Thymus (tissue), 11 donors: ENCODE measurements at regions not wholly inside any gene's neighbourhood (a gene's known extent, or its start where the extent isn't known, plus 50 kb on each side); places are given as distances from the start of the nearest gene placed in this dataset.
"Not testable (repeated sequence)": the region's sequence is repeated elsewhere in the genome, so short reads cannot be mapped to it uniquely, and the experiment has no call there.

Source experiments
- DNase-seq, 9 donors: peaks; one replicate each; pipeline ENCODE4 v3.0.0-alpha.2; 2013; ENCODE audit warnings: low spot score in 9 of 9, low read depth in 6 of 9, missing footprints in 1 of 9
- H3K27ac ChIP-seq, 2 donors: one replicate each; pipeline ENCODE4 v1.5.1; 2013; ENCODE audit warnings: control low read depth in 1 of 2, low read depth in 1 of 2, low read length in 1 of 2, mild to moderate bottlenecking in 1 of 2, moderate library complexity in 1 of 2
- H3K27me3 ChIP-seq, 2 donors: one replicate each; pipeline ENCODE4 v1.5.1; 2013; ENCODE audit warnings: low read length in 1 of 2; ENCODE audit not compliant: control insufficient read depth in 2 of 2, insufficient read depth in 1 of 2
- H3K36me3 ChIP-seq, 2 donors: one replicate each; pipeline ENCODE4 v1.5.1; 2013; ENCODE audit warnings: low read length in 1 of 2, mild to moderate bottlenecking in 1 of 2, moderate library complexity in 1 of 2; ENCODE audit not compliant: control insufficient read depth in 2 of 2, insufficient read depth in 2 of 2
- H3K4me1 ChIP-seq, 2 donors: one replicate each; pipeline ENCODE4 v1.5.1; 2013; ENCODE audit warnings: low read length in 2 of 2; ENCODE audit not compliant: control insufficient read depth in 2 of 2, insufficient read depth in 2 of 2
- H3K4me3 ChIP-seq, 2 donors: one replicate each; pipeline ENCODE4 v1.5.1; 2013; ENCODE audit warnings: low read length in 2 of 2, control low read depth in 1 of 2, mild to moderate bottlenecking in 1 of 2
- H3K9me3 ChIP-seq, 2 donors: one replicate each; pipeline ENCODE4 v1.5.1; 2013; ENCODE audit warnings: low read length in 1 of 2, mild to moderate bottlenecking in 1 of 2; ENCODE audit not compliant: control insufficient read depth in 2 of 2, insufficient read depth in 1 of 2
- WGBS: extraction: QIAGEN DNeasy Blood & Tissue Kit; methylation state at CpG from one replicate; pipeline ENCODE4 v1.1.7; 2013; 5-methylcytosine and 5-hydroxymethylcytosine counted together
- donor health status: healthy.

DNA sequence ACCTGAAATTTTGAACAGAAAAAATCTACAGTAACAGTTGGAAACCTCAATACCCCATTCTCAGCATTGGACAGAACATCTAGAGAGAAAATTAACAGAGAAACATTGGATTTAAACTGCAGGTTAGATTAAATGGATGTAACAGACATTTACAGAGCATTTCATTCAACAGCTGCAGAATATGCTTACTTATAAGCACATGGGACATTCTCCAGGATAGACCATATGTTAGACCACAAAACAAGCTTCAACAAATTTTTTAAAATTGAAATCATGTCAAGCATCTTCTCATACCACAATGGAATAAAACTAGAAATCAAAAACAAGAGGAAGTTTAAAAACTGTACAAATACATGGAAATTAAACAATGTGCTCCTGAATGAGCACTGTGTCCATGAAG lies 316.3 kb downstream of the FAM170A start:
- no peaks in the 10 kb centered on the region for H3K36me3 ChIP-seq
- DNase-seq: no peak
- no peak overlapping the region for H3K27ac ChIP-seq
- no peaks in the 10 kb centered on the region for H3K27me3 ChIP-seq
- no peaks in the 10 kb centered on the region for H3K4me1 ChIP-seq
- H3K9me3 ChIP-seq: no peaks in the 10 kb centered on the region
- H3K4me3 ChIP-seq: no peak overlapping the region

DNA sequence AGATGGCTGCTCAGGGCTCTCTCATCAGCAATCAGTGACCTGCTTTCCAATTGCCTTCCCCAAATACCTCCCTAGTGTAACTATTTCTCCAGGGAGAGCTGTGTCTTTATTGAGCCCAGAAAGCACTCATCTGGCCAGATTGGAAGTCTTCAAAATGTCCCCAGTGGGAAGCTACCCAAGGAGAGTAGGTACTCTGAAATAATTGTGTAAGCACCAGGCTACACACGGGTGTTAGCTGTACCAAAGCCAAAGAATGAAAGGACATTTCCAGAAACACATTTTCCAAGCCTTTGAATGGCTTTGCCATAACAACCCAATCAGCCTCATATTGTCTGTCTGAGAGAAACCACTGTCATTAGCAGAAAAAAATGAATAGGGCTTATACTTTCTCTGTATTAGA lies 318.8 kb downstream of the FAM170A start:
- Histone ChIP-seq H3K9me3 (no peaks in the 10 kb centered on the region), H3K36me3 (no peaks in the 10 kb centered on the region), H3K4me3 (no peak overlapping the region), H3K4me1 (no peaks in the 10 kb centered on the region), H3K27me3 (no peaks in the 10 kb centered on the region), H3K27ac (no peak overlapping the region)
- DNase-seq: no peak
- 82% methylated on average over 1 of the region's 1 CpG for WGBS

DNA sequence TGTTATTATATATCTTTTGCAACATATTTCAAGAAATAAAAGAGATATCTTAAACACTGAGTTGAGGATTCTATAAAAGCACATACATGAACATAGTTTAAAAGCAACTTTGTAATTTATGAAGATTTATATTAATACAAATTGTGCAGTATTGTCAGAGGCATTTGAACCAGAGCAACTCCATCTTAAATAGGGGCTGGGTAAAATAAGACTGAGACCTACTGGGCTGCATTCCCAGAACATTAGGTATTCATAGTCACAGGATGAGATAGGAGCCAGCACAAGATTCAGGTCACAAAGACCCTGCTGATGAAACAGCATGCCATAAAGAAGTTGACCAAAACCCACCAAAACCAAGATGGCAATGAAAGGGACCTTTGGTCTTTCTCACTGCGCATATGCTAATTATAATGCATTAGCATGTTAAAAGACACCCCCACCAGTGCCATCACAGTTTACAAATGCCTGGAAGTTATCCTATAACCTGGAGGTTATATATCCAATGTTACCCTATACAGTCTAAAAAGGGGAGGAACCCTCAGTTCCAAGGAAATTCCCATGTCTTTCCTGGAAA lies 320.2 kb downstream of the FAM170A start:
- H3K4me3 ChIP-seq: no peak overlapping the region
- no peaks in the 10 kb centered on the region for H3K9me3 ChIP-seq
- H3K36me3 ChIP-seq: no peaks in the 10 kb centered on the region
- DNase-seq: no peak
- 94% methylated on average over 1 of the region's 1 CpG for WGBS
- H3K4me1 ChIP-seq: no peaks in the 10 kb centered on the region
- no peaks in the 10 kb centered on the region for H3K27me3 ChIP-seq
- no peak overlapping the region for H3K27ac ChIP-seq

DNA sequence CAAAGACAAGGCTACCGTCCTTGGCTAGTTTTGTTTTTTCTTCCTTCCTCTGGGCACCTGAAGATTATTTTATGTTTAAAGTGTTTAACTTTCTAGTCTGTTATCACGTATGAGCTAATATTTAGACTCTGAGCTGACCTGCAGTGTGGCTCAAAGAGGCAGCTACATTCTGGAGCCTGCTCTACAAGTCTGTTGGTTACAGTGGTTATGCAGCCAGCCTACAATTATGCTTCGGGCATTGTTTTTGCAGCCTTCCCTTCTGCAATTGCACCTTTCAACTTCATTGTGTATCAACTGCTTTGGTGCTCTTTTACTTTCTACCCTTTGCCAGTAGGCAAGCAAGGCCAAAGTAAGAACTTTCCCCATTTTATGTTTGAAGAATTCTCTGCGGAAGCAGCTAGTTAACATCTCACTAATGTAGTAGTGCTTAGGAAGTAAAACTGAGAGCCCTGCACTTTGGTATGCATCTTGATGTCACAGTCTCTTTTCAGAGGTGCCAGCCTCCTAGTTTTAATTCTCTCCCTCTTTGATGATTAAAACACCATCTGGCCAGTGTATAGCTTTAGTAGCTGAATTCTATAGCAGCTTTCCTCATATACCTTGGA lies 322.1 kb downstream of the FAM170A start:
- no peaks in the 10 kb centered on the region for H3K9me3 ChIP-seq
- WGBS: 81% methylated on average over 4 of the region's 4 CpGs
- no peak for DNase-seq
- no peaks in the 10 kb centered on the region for H3K4me1 ChIP-seq
- H3K36me3 ChIP-seq: no peaks in the 10 kb centered on the region
- no peak overlapping the region for H3K4me3 ChIP-seq
- H3K27me3 ChIP-seq: no peaks in the 10 kb centered on the region
- H3K27ac ChIP-seq: no peak overlapping the region

DNA sequence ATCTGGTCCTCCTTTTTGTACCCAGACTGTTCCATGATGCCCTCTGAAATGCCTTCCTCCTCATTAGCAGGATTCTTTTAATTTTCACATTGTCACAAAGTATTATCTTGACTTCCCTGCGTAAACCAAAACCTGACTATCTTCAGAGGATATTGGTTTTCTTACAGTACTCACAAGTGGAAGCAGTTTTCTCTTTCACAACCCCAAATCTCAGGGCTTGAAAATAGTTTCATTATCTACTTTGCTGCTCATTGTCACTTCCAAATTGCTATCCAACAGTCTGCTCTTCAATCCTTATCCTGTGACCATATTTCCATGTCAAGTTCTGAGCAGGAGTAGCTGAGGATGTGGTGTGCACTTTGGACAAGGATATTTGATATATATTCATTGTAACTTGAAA lies 324.1 kb downstream of the FAM170A start:
- Histone ChIP-seq H3K4me1 (no peaks in the 10 kb centered on the region), H3K27ac (no peak overlapping the region), H3K27me3 (no peaks in the 10 kb centered on the region), H3K36me3 (no peaks in the 10 kb centered on the region), H3K9me3 (no peaks in the 10 kb centered on the region), H3K4me3 (no peak overlapping the region)
- 0% methylated on average over 1 of the region's 1 CpG for WGBS
- no peak for DNase-seq

DNA sequence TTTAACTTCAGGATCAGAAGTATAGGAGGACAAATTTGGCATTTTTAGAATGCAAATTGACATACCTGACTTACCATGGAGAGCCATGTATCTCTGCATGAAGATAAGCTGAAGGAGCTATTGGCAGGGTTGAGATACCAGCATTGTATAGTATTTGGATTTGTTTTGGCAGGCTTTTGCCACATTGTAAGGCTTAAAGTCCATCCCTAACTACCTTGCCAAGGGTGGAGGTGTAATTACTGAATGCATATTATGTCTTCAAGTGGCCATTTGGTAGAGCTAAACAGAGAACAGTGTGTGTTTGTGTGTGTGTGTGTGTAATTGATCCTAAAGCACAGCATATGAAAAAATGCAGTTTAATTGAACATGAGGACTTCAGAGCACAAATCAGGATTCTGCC lies 324.7 kb downstream of the FAM170A start:
- Histone ChIP-seq H3K4me1 (no peaks in the 10 kb centered on the region), H3K36me3 (no peaks in the 10 kb centered on the region), H3K27me3 (no peaks in the 10 kb centered on the region), H3K27ac (no peak overlapping the region), H3K9me3 (no peaks in the 10 kb centered on the region), H3K4me3 (no peak overlapping the region)
- DNase-seq: no peak

DNA sequence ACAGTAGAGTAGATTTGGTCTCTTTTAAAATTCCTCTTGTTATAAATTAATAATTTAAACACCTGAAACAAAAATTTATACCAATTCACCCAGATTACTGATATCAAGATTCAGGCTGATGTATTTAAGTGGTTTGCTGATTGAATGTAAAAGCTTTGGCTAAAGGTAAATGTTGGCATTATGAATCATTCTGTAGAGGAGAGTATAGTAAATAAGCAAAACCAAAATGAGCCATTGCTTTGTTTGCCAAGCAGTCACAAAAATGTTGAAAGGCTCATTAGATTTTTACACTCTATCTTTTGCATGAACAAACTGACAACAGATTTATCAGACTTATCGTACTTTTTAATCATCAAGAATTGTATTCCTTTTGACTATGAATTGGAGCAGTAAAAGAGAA lies 332.6 kb downstream of the FAM170A start:
- no peak overlapping the region for H3K4me3 ChIP-seq
- no peak overlapping the region for H3K27ac ChIP-seq
- DNase-seq: no peak
- no peaks in the 10 kb centered on the region for H3K36me3 ChIP-seq
- WGBS: 92% methylated on average over 1 of the region's 1 CpG
- no peaks in the 10 kb centered on the region for H3K27me3 ChIP-seq
- no peaks in the 10 kb centered on the region for H3K4me1 ChIP-seq
- H3K9me3 ChIP-seq: no peaks in the 10 kb centered on the region

DNA sequence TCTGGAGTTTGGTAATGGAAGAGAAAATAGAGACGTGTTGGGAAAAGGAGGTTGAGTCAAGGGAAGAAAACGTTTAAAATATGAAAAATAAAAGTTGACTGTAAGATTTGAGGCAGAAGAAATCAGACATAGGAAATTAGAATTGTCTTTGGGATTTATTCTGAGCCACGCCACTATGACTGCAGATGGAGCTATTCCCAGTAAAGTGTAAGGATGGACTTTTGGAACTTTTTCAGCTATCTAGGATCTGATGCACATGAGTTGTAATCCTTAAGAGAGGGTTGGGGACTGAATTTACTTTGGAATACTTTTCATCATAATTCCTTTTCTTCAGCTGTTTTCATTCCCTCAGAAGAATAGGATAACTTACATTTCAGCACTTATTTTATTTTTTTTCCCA lies 336.7 kb downstream of the FAM170A start:
- Histone ChIP-seq H3K9me3 (no peaks in the 10 kb centered on the region), H3K4me1 (no peaks in the 10 kb centered on the region), H3K4me3 (no peak overlapping the region), H3K27me3 (no peaks in the 10 kb centered on the region), H3K36me3 (no peaks in the 10 kb centered on the region), H3K27ac (no peak overlapping the region)
- WGBS: 86% methylated on average over 3 of the region's 3 CpGs
- no peak for DNase-seq

DNA sequence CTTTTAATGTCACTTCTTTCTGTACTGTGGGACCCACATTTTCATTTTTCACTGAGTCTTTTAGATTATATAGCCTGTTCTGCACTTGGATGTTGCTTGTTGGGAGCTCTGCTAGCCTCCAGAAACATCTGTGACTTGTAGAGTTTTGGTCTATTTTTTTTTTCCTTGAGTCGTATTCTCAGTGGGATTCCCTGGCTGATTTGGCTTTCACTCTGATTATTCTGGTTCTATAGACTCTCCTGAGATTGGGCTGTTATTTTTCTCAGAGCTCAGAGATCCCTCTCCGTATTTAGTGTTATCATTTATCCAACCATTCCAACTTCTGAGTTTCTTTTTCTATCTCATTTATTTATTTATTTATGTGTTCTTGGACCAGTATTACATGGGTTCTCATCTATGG lies 339.3 kb downstream of the FAM170A start:
- Histone ChIP-seq H3K4me1 (no peaks in the 10 kb centered on the region), H3K27me3 (no peaks in the 10 kb centered on the region), H3K4me3 (no peak overlapping the region), H3K9me3 (no peaks in the 10 kb centered on the region), H3K36me3 (no peaks in the 10 kb centered on the region), H3K27ac (no peak overlapping the region)
- DNase-seq: no peak
- WGBS: 85% methylated on average over 2 of the region's 2 CpGs

DNA sequence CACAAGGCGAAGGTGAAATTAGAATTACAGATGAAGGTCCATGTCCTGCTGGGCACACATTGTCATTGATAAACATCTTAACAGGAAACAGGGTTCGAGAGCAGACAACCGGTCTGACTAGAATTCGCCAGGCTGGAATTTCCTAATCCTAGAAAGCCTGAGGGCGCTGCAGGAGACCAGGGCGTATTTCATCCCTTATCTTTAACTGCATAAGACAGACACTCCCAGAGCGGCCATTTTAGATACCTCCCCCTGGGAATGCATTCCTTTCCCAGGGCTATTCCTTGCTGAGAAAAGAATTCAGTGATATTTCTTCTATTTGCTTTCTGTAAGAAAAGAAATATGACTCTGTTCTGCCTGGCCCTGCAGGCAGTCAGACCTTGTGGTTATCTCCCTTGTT lies 357.7 kb downstream of the FAM170A start:
- H3K4me3 ChIP-seq, DNase-seq, H3K27me3 ChIP-seq, H3K9me3 ChIP-seq, H3K36me3 ChIP-seq, H3K4me1 ChIP-seq, H3K27ac ChIP-seq: not testable (repeated sequence)
- WGBS: 95% methylated on average over 7 of the region's 7 CpGs
